NCI-H1105 treated with DMSO at 0.1 percent for 48 hours (cell line): ENCODE measurements at regions not wholly inside any gene's neighbourhood (a gene's known extent, or its start where the extent isn't known, plus 50 kb on each side); places are given as distances from the start of the nearest gene placed in this dataset.

Source experiments
- DNase-seq: peaks from one replicate; lab custom pipeline; 2025; lab: John Stamatoyannopoulos, UW

GRCh38 chr4:156654410-156654809 is 317.2 kb downstream of the PDGFC start:
- no peak for DNase-seq

DNA sequence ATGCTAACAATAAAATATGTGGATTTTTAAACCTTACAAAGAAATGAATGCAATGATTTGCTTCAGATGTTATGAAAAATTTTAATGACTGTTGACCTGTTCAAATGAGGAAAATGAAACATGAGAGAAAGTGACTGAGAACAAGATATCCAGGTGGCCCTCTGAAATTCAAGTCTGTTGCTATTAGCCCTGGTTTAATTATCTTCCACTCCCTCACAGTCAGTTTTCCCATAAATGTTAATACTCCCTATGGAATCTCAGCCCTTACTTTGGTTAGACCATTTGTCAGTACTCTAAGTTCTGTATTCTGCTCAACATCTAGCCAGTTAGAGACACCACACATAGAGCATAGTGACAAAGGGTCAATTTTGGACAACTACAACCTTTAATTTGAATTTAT is 327.8 kb downstream of the PDGFC start:
- DNase-seq, result no peak

DNA sequence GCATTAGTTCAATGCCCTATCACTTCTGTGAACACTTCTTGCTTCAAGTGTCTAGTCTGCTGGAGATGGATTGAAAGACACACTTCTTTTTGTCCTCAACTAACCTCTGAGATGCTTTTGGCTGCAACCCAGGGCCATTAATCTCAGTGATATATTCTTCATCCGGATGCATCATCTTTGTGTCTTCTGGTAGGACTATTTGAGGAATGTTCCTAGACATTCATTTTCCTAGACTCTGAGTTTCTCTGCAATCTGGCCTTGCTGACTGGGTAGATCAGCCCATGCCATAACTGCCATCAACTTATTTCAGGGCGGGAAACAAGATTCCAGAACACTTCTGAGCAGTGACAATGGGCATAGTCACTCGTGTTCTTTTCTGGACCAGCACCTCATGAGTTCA is 329.4 kb downstream of the PDGFC start:
- no peak for DNase-seq

DNA sequence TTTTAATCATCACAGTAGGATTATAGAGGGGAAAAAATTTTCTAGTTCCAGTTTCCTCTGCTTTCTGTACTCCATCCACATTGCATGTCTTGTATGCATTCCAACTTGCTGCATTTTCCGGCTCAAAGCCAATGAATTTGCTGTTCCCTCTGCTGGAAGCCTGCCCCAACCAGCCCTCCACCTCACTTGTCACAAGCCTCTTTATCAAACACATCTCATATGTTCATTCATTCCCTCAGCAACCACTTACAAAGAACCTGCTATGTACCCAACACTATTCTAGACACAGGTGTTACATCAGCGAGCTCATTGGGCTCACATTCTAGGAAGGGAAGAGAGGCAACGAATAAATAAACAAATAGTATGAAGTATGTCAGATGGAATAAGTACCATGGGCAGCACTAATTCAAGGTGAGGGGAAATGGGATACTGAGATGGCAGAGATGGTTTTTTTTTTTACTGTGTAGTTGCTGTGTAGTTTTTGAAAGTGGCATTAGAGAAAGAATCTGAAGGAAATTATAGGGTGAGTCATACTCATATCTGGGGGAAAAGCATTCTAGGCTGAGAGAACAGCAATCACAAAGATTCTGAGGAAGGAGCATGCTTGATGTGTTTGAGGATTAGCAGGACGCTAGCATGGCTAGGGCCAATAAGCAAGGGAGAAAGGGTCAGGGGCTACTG is 332.5 kb downstream of the PDGFC start:
- DNase-seq, result no peak

- DNase-seq, result no peak
Measured at GRCh38 chr4:156638334-156638733, 333.3 kb downstream of the PDGFC start.

DNA sequence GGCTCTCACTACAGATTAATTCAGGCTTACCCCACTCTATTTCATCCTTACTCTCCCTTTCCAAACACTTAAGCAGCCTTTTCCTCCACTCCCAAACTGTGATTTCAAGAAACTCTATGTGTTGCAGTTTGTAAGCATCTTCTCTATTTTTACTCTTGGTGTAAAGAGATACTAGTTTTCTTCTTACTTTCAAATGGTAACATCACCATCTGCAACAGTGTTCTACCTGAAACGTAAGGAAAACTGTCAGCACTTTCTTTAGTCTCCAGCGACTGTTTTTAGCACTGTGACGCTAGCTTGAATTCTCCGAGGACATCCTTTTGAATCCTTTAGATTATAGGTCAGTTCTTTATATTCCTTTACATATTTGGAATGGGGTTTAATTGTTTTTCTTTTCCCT is 335.2 kb downstream of the PDGFC start:
- DNase-seq, result no peak

GRCh38 chr4:156635051-156635450 is 336.5 kb downstream of the PDGFC start:
- no peak for DNase-seq

DNA sequence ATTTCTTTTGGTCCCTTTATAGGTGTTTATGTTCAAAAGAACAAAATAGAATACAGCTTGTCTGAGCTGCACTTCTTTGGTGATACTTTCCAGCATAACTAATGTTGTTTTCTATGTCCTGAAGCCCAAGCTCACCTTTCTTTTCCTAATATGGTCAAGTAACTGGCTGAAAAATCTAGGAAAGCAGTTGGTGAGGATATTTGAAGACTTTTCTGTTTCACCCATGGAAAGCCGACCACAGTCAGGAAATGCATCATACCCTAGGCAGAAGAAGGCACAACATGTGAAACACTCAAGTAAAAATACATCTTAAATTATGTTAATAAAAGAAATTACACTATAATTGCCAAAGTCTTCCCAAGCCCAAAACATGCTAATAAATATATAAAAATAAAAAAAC is 337.0 kb downstream of the PDGFC start:
- DNase-seq, result no peak

DNA sequence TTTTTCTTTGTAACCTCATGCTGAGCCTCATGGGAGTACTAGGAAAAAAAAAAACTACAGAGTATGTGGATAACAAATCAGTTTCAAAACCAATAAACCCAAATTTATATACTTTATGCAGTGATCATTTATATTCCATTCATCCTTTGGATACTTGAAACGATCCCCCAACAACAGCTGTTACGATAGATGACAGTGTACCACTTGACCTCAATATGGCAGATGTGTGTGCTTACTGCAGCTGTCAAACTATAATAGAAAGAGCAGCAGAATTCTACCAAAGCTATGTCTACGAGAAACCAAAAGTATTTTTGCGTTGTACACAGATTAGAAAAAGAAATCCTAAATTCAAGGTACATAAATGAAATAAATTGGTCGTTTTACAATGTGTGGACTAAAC is 337.8 kb downstream of the PDGFC start:
- no peak for DNase-seq

DNA sequence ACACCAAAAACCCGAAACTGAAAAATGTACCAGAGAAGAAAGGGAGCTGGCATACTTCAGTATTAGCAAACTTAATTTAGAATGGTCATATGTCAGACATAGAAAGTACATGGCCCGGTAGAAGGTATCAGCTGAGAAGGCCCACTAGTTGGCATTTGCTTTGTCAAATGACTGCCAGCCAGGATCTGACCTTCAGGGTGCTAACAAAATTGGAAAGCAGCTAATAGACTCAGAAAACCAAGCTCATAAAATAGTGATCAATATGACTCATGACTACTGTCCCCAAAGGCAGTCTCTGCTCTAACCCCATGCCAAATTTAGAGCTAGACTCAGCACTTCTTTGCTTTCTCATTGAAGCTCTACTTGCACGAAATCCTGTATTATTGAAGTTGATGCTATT is 342.7 kb downstream of the PDGFC start:
- DNase-seq, result no peak

- no peak for DNase-seq
Measured at GRCh38 chr4:156623376-156623775, 348.2 kb downstream of the PDGFC start.

DNA sequence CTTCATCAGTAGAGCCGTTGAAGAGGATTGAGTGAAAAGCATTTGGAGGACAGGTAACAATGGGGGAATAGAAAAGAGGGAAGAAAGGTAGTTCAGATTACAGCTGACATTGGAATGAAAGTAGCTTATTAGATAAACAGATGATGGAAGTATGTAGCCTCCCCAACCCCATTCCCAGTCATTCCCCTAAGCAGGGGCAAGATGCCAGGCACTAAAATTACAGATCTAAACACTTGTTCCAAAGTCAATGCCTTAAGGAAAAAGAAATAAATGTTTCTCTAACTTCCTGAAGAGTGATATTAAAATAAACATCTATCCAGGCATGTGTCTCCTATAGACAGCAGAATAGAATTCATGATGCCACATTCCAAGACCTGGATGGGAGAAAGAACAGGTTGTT is 350.8 kb downstream of the PDGFC start:
- no peak for DNase-seq

DNA sequence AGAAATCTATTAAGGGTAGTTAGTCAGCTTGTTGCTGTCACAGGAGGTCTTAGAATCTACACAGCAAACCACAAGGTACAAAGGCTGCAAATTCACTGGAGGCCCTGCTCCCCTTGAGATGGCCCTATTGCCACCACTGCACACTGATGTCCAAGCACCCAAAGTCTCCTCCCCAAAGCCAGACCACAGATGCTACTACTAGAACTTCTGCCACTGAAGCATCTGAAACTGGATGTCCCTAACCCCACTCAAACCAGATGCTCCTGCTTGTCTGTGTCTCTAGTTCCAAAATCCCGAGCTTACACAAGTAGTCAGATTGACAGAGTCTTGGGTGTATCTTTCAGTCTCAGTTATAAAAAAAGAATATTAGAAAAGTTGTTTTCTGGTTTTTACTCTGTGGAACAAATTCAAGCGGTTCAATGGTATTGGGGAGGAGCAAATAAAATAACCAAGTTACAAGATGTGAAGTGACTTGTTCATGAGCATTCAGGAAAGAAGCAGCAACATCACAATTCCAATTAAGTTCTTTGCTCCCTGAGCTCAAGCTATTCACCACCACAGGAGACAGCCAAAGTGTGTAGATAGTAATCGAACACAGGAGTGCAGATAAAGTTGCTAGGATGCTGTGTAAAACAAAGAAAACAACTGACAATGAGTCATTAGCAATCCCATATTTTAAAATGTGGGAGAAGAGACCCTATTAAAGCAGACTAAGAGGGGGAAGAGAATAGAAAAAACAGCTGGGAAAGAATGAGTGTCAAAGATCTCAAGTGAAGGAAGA is 352.3 kb downstream of the PDGFC start:
- no peak for DNase-seq

- no peak for DNase-seq
Measured at GRCh38 chr4:156615066-156615531, 356.5 kb downstream of the PDGFC start.

- no peak for DNase-seq
Measured at GRCh38 chr4:156614536-156614935, 357.1 kb downstream of the PDGFC start.

DNA sequence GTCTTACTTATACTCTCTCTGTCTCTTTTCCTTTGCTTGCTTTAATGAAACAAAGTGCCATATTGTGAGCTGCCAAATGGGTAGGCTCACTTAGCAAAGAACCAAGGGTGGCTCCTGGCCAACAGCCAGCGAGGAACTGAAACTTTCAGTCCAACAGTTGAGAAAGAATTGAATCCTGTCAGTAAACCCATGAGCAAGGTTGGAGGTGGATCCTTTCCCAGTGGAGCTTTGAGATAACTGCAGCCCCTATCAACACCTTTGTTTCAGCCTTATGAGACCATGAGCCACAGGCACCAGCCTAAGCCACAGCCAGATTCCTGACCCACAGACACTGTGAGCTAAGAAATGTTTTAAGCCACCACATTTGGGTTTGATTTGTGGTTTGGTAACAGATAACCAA is 362.2 kb downstream of the PDGFC start:
- DNase-seq, result no peak

- no peak for DNase-seq
Measured at GRCh38 chr4:156608651-156609050, 362.9 kb downstream of the PDGFC start.

DNA sequence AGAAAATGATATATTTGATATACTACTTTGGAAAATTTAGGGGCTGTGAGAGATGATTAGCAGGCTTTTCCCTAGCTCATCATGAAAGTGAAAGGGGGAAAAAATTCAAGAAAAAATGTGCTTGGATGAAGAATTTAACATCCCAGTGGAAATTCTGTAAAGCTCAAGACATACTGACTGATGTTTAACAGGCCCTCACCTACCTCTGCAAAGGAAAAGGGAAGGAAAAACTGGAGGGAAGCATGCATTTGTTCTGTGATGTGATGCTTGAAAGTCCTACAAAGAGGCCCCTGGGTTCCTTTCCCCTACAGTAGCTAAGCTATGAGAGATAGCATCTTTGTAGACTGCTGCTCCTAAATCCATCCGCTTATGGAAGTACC is 364.1 kb downstream of the PDGFC start:
- DNase-seq, result no peak

DNA sequence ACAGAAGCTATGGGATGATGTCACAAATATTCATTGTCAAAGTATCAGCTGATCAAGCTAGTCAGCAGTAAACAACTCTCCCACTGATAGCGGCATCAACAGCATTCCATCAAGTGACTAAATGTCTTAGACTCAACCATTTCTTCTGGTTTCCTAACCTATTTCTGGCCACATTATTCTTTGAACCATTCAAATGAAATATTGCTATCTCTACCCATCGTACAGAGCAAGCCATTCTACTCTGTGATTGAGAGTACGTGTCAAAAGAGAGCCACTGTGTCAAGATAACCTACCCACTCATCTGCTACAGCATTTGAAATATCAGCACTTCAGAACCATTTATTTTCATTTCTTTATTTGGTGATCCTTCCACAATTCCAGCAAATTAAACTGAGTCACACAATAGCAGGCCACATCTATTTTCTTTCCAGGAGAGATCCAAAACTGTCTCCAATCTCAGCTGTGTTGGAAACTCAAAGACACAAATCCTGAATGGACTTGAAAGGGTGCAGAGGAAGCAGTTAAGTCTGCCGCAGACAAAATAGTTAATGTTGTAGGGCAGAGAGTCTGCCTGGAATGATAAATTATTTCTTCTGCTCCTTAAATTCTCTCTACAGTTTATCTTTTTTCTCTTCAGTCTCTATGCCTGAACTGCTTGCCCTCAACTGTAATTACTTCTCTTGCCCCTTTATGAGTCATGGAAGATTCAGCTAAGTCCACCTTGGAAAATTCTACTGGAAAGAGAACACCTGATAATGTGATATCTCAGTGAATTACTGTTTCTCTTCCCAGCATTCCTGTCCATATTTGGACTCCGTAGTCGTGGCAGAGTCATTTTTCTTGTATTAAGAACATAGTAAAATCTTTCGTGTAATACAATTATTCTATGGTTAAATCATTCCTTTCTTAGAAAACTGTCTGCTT is 364.8 kb downstream of the PDGFC start:
- DNase-seq, result no peak

GRCh38 chr4:156598138-156598681 is 373.4 kb downstream of the PDGFC start:
- peak; percentile 24 for DNase-seq

DNA sequence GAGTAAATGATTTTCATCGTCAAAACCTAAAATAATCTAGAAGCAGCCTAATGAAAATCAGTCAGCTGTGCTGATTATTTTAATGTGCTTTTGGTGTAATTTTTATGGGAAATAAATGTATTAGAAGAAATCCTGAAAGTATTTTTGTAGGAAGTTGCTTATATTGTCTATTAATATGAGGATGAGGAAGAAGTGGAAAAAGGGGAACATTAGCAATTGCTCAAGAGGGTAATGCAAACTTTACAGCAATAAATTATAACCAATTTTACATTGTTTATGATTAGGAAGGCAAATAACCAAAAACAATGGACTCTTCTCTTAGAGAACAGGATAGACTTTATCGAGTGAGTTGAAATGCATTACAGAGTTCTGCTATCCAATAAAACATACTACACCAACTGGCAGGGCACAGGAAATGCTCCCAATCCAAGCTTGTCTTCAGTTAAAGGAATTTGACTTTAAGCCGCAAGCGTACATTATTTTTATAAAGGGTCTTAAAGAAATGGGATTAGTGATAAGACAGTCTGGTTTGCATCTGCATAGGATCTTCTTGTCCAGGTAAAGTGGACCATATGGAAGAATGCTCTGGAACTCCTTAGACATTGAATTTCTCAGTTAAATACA is 374.8 kb downstream of the PDGFC start:
- DNase-seq, result no peak

DNA sequence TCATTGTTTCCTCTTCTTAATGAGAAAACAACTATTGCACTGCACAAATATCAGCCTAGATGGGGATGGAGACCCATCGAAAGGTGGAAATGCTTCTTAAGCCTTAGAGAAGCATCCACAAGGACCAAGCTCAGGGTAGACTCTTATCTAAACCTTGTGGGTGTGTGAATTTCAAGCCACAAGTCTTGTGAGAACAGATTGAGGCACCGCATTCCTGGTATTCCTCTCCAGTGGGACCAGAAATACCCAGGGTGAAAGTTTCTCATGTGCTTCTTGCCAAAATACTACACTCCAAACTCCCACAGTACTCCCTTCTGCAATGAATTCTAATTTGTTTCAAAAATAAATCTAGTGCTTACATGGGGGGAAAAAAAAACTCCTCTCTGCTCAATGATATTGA is 375.6 kb downstream of the PDGFC start:
- DNase-seq, result no peak
